GM19238 (cell line): ENCODE measurements at regions not wholly inside any gene's neighbourhood (a gene's known extent, or its start where the extent isn't known, plus 50 kb on each side); places are given as distances from the start of the nearest gene placed in this dataset.

Experiments used
- DNase-seq: peaks from one replicate; pipeline ENCODE4 v3.0.0; 2011; ENCODE audit warnings: low spot score; ENCODE audit not compliant: insufficient read length

DNA sequence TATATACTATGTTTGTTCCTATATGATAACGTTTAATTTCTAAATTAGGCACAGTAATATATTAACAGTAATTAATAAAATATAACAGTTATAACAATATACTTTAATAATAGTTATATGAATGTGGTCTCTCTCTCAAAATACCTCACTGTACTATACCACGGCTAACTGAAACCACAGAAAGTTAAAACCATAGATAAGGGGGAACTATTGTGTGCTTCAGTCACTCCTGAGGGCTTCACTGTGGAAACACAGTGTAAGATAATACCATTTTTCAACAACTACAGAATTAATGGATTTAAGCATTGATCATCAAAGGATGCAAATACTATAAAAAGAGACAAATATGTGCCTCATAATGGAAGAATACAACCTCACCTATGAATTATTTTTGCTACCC is 266.4 kb upstream of the RGS6 start:
- DNase-seq, result no peak

- no peak for DNase-seq
These were observed 265.6 kb upstream of the RGS6 start for GRCh38 chr14:71666571-71667145.

GRCh38 chr14:71668186-71668912 is 263.9 kb upstream of the RGS6 start:
- no peak for DNase-seq

DNA sequence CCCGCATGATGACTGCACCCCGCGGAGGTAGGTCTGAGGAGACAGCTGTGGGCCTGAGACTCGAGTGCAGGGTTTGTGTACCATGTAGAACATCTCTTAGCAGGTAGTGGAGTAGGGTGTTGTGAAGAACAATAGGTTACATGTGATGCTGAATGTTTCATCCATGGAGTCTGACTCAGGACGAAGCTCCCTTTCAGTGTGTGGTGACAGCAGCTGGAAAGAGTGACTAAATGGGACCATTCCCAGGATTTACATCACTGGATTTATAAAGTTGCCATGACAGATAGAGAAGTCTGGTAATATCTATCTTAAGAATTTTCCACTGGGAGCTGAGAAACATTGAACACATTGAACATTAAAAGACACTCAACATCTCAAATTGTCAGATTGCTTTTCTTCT is 259.6 kb upstream of the RGS6 start:
- no peak for DNase-seq

- no peak for DNase-seq
These were observed 256.9 kb upstream of the RGS6 start for GRCh38 chr14:71675126-71675899.

DNA sequence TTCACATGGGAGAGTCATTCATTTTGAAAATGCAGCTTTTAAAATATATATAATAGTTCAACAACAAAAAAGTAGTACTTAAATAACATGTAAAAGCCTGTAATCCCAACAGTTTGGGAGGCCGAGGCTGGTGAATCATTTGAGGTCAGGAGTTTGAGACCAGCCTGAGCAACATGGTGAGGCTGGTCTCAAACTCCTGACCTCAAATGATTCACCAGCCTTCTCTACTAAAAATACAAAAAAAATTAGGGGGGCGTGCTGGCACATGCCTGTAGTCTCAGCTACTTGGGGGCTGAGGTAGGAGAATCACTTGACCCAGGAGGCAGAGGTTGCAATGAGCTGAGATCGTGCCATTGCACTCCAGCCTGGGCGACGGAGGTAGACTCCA is 256.3 kb upstream of the RGS6 start:
- no peak for DNase-seq

DNA sequence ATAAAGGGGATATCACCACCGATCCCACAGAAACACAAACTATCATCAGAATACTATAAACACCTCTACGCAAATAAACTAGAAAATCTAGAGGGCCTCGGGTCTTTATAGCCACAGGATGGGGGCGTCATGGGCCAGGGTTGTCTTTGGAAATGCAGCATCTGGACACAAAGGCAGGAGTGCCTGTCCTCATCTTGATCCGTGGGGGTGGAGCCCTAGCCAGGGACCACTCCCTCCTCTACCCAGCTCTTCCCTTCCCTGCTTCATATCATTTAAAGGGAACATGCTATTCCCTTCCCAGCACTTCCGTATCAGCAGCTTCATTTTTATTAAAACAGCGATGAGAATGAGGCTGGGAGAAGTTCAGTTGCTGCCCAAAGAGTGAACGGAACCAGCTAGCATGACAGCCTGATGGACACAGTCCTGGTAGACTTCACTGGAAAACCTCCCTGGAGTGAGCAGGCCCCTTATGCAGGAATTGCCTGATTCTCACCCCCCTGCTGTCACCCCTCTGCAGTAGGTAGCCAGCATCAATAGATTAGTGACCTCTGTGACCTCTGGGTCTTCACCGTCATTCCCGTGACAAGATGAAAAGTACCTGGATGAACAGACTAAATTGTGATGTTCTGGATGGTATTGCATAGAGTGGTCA is 251.4 kb upstream of the RGS6 start:
- no peak for DNase-seq

- DNase-seq, result no peak
These were observed 249.9 kb upstream of the RGS6 start for GRCh38 chr14:71682337-71682736.

DNA sequence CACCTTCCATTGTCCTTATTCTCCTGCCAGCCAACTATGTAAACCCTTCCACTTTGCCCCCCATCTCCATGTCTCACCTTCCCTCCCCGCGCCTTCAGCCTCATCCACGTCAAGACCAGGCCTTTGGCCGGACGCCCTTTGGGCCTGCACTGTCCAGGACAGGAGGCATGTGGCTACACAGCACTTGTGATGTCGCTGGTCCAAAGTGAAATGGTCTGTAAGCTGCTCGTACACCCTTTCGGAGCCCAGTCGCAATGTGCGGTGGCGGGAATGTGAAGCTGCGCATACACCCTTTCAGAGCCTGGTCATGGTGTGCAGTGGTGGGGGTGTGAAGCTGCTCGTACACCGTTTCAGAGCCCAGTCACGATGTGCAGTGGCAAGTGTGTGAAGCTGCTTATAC is 247.9 kb upstream of the RGS6 start:
- no peak for DNase-seq

DNA sequence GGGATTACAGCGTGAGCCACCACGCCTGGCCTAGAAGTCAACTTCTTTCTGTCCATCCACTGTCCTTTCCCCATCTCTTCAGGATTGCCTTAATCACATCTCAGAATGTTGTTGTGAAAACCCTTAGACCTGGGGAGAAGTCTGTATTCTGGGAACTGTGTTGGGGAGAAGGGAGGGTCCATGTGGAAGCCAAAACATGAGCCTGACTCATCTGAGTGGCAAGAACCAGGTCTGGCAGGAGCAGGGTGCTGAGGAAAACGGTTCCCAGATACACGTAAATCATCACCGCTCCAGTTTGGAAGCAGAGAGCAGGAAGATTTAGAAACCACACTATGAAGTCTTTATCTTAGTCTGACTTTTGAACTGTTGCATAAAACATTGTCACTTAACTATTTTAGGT is 245.6 kb upstream of the RGS6 start:
- DNase-seq, result no peak

- no peak for DNase-seq
These were observed 244.9 kb upstream of the RGS6 start for GRCh38 chr14:71687166-71687831.

- no peak for DNase-seq
These were observed 243.7 kb upstream of the RGS6 start for GRCh38 chr14:71688576-71688975.

- DNase-seq, result no peak
These were observed 241.8 kb upstream of the RGS6 start for GRCh38 chr14:71690478-71690877.

DNA sequence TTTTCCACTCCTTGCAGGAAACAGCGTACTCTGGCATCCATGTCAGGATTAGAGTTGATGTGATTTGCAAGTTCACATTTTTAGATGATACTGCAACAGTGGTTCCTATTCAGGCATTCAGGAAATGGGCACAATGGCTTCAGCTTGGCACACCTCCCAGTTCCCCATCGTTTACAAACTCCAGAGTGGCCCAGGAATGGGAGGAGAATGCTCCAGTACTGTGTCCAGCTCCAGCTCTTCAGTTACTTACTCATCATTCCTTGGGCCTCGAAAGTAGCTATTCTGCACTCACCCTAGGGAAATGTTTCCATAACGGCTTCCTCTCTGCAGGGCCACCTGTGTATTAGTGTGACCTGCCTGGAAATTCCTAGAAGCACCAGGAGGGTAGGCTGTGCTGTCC is 239.7 kb upstream of the RGS6 start:
- DNase-seq, result no peak

DNA sequence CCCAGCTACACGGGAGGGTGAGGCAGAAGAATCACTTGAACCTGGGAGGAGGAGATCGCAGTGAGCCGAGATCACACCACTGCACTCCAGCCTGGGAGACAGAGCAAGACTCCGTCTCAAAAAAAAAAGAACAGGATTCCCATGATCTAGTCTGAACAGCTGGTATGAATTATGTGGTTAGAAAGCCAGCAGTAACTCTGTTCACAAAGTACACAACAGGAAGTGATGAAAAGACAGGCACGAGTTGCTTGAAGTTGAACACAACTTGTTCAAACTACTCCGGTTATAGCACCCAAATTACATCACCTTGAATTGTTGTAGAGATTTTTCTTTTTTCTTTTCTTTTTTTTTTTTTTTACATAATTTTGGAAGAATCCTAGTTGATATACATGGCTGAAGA is 238.8 kb upstream of the RGS6 start:
- no peak for DNase-seq

GRCh38 chr14:71694591-71695530 is 237.4 kb upstream of the RGS6 start:
- DNase-seq, result no peak

- no peak for DNase-seq
These were observed 236.4 kb upstream of the RGS6 start for GRCh38 chr14:71695611-71696350.

DNA sequence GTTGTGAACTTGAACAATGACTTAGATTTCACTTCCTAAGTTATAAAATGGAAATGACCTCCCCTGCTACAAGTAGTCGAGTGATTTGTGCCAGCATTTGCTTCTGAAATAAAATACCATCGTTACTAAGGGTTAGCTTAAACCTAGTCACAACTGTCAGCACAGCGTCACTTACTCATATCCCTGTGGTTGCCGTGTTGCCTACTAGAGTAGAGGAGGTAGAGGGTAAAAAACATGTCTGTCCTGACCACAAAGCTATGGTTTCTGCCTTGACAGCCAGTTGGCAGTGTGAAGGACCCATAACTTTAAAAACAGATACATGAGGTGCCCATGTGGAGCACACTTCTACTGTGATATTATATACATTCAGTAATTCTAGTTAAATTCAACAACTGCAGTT is 234.2 kb upstream of the RGS6 start:
- DNase-seq, result no peak

DNA sequence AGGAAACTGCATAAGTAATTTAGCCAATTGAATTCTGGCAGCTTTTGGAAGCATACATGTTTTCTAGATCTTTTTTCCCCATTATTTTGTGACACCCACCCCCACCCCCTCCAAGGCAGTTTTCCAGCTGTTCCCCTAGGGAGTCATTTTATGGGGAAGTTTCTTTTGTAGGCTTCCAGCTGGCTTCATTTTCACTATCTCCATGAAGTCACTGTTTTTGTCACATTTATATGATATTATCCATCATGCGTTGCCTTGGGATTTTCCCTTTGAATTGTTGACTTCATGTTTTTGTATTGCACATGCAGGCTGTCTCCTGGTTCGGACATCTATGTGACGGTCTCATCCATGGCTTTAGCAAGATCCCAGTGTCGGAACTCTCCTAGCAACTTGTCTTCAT is 233.6 kb upstream of the RGS6 start:
- DNase-seq, result no peak

GRCh38 chr14:71701990-71702389 is 230.2 kb upstream of the RGS6 start:
- DNase-seq, result no peak
